ENCODE measurements at regions not wholly inside any gene's neighbourhood (a gene's known extent, or its start where the extent isn't known, plus 50 kb on each side); places are given as distances from the start of the nearest gene placed in this dataset.

GRCh38 chr1:217333939-217334338 is 297.0 kb downstream of the GPATCH2 start:
- no peaks in the 10 kb centered on the region for H3K27me3 ChIP-seq (ENCODE audit: control insufficient read depth in 2 of 2, insufficient read depth in 2 of 2, low read length in 2 of 2)
- ChIA-PET POLR2A (interaction anchor here (0.6 kb wide), 1 partner anchor 720 kb away, joined by 3 read pairs; no protein-coding TSS in a partner anchor), CTCF (ENCODE audit: low intra/inter-chr PET ratio) (no interaction called here)
- no peaks in the 10 kb centered on the region for H3K79me2 ChIP-seq (ENCODE audit: control insufficient read depth, insufficient read depth, low read length)
- in situ Hi-C loops (cut with MboI) = no loop called here
- 0% methylated on average over 6 of the region's 6 CpGs for WGBS (ENCODE audit: insufficient coverage, low coverage, missing lambda C conversion rate)
- DNase-seq (ENCODE audit: extremely low read depth in 1 of 4, low spot score in 3 of 4) = peak; percentile 4 to 32 (median 16)
- no peak for ATAC-seq
- no peak overlapping the region for H3K4me2 ChIP-seq (ENCODE audit: insufficient read depth, low read length)
- H3K4me3 ChIP-seq = no peak overlapping the region
- no peaks in the 10 kb centered on the region for H3K9me1 ChIP-seq (ENCODE audit: control insufficient read depth, insufficient read depth, low read length)
- no peak overlapping the region for H3K27ac ChIP-seq (ENCODE audit: extremely low read depth, low read depth, low read length)
- H3K9me3 ChIP-seq (replicated peaks; ENCODE audit: control insufficient read depth, insufficient read depth, low read depth, low read length) = no peaks in the 10 kb centered on the region
- no peak for TF ChIP-seq ZC3H11A (IDR thresholded peaks at IDR 0.05; ENCODE audit: low read depth, low read length)
- TF ChIP-seq ZNF449 (CRISPR knock-in tag; IDR thresholded peaks at IDR 0.05) = no peak
- TF ChIP-seq MYBL2 (IDR thresholded peaks at IDR 0.05; ENCODE audit: low read depth) = no peak
- TF ChIP-seq MYBL2 (CRISPR knock-in tag; IDR thresholded peaks at IDR 0.05; ENCODE audit: borderline replicate concordance) = no peak
- TF ChIP-seq CTCF (IDR thresholded peaks at IDR 0.05 in 2 of 3, conservative IDR thresholded peaks at IDR 0.05 in 1 of 3; ENCODE audit: insufficient read depth in 2 of 3, low read depth in 1 of 3, low read length in 3 of 3) = peak; percentile 8 to 43 (median 12); a peak in 3 of 6 replicates
- TF ChIP-seq HNRNPH1 (optimal IDR thresholded peaks at IDR 0.05; ENCODE audit: low read depth, low read length) = no peak
- TF ChIP-seq RAD21 (CRISPR knock-in tag; conservative IDR thresholded peaks at IDR 0.05 in 1 of 2, IDR thresholded peaks at IDR 0.05 in 1 of 2) = 0 out of 4 replicates have a peak, but pooled peaks of 1 of the 2 experiments have one; percentile 7
- intact Hi-C loops (cut with micrococcal nuclease) = no loop called here
- H4K20me1 ChIP-seq (replicated peaks; ENCODE audit: control insufficient read depth, insufficient read depth, low read length) = no peaks in the 10 kb centered on the region
- no peaks in the 10 kb centered on the region for H3K36me3 ChIP-seq (ENCODE audit: control insufficient read depth, insufficient read depth, low read length)
- no peak overlapping the region for H2AFZ ChIP-seq (ENCODE audit: low read depth, low read length)
- FAIRE-seq = no peak
- no peaks in the 10 kb centered on the region for H3K4me1 ChIP-seq (replicated peaks in 1 of 2; ENCODE audit: control insufficient read depth in 2 of 2, insufficient read depth in 2 of 2, low read length in 2 of 2)
- H3K9ac ChIP-seq (ENCODE audit: insufficient read depth in 1 of 2, low read depth in 2 of 2, low read length in 2 of 2) = no peak overlapping the region
- BruUV-seq (replicated peaks) = no TSS peak
